ENCODE measurements at regions not wholly inside any gene's neighbourhood (a gene's known extent, or its start where the extent isn't known, plus 50 kb on each side); places are given as distances from the start of the nearest gene placed in this dataset.

GRCh38 chr17:62163847-62164246 lies 98.8 kb upstream of the MED13 start (continued):
- TF ChIP-seq ZNF33B (CRISPR knock-in tag; IDR thresholded peaks at IDR 0.05) (no peak), KLF6 (CRISPR knock-in tag; IDR thresholded peaks at IDR 0.05) (no peak), SNAPC5 (CRISPR knock-in tag; IDR thresholded peaks at IDR 0.05; ENCODE audit: borderline replicate concordance) (no peak), DNMT3B (CRISPR knock-in tag; conservative IDR thresholded peaks at IDR 0.05) (no peak), ATRX (CRISPR knock-in tag; IDR thresholded peaks at IDR 0.05; ENCODE audit: borderline replicate concordance) (no peak), BATF2 (CRISPR knock-in tag; IDR thresholded peaks at IDR 0.05) (no peak), RELA (CRISPR knock-in tag; IDR thresholded peaks at IDR 0.05) (no peak), DBP (CRISPR knock-in tag; IDR thresholded peaks at IDR 0.05; ENCODE audit: not compliant biosample characterization) (no peak), ZSCAN5A (CRISPR knock-in tag; IDR thresholded peaks at IDR 0.05; ENCODE audit: borderline replicate concordance) (no peak), HNRNPLL (IDR thresholded peaks at IDR 0.05; ENCODE audit: low read depth, low read length, poor library complexity, severe bottlenecking) (no peak), DPF2 (CRISPR knock-in tag; IDR thresholded peaks at IDR 0.05; ENCODE audit: borderline replicate concordance, low read depth) (no peak), CENPT (CRISPR knock-in tag; IDR thresholded peaks at IDR 0.05; ENCODE audit: low read depth) (no peak), POGZ (CRISPR knock-in tag; IDR thresholded peaks at IDR 0.05) (peak; percentile 29; the same call in 1 of the 2 replicates), ZBTB26 (CRISPR knock-in tag; IDR thresholded peaks at IDR 0.05; ENCODE audit: borderline replicate concordance) (no peak), ZSCAN12 (CRISPR knock-in tag; IDR thresholded peaks at IDR 0.05) (no peak), KDM2A (CRISPR knock-in tag; IDR thresholded peaks at IDR 0.05; ENCODE audit: borderline replicate concordance, low read depth) (no peak), YEATS2 (CRISPR knock-in tag; IDR thresholded peaks at IDR 0.05; ENCODE audit: borderline replicate concordance) (no peak), ZNF644 (CRISPR knock-in tag; IDR thresholded peaks at IDR 0.05; ENCODE audit: low read depth) (peak; percentile 87), LRRFIP1 (CRISPR knock-in tag; conservative IDR thresholded peaks at IDR 0.05) (no peak), ZNF564 (CRISPR knock-in tag; IDR thresholded peaks at IDR 0.05) (no peak), ZNF501 (CRISPR knock-in tag; IDR thresholded peaks at IDR 0.05) (no peak)

Measured in HepG2 (cell line).